ENCODE measurements at regions not wholly inside any gene's neighbourhood (a gene's known extent, or its start where the extent isn't known, plus 50 kb on each side); places are given as distances from the start of the nearest gene placed in this dataset.

- CTCF ChIA-PET (ENCODE audit: partially characterized antibody), result no interaction called here
- no peak overlapping the region for H2AFZ ChIP-seq (ENCODE audit: low read length)
- no peak overlapping the region for H2BK20ac ChIP-seq (ENCODE audit: low read length)
- POLR2A ChIA-PET (ENCODE audit: partially characterized antibody), result interaction anchor here (0.6 kb wide), 1 partner anchor 14 kb away, joined by 4 read pairs; no protein-coding TSS in a partner anchor
- H3K79me1 ChIP-seq (ENCODE audit: low read depth, low read length), result no peaks in the 10 kb centered on the region
- no peak overlapping the region for H3K18ac ChIP-seq (ENCODE audit: extremely low read depth, low read length)
- no peaks in the 10 kb centered on the region for H3K27me3 ChIP-seq (replicated peaks in 1 of 4; ENCODE audit: control insufficient read depth in 3 of 4, extremely low read depth in 1 of 4, insufficient read depth in 3 of 4, low read length in 3 of 4)
- H4K91ac ChIP-seq (replicated peaks; ENCODE audit: insufficient read length, low read length), result no peak overlapping the region
- no peak overlapping the region for H3K4me3 ChIP-seq (ENCODE audit: extremely low read depth in 1 of 4, insufficient read depth in 2 of 4, low read depth in 3 of 4, low read length in 4 of 4)
- FAIRE-seq (no peak), DNase-seq (ENCODE audit: low read depth in 1 of 2, low spot score in 2 of 2) (no peak)
- WGBS, 2 experiments (ENCODE audit: extremely low coverage in 1 of 2, insufficient coverage in 1 of 2, insufficient read length in 1 of 2, insufficient replicate concordance in 2 of 2, low coverage in 1 of 2, low lambda C conversion rate in 2 of 2, missing lambda C conversion rate in 1 of 2), result 92% methylated on average over 11 of the region's 11 CpGs; no CpG with 5 or more reads in 1 of the 2 experiments
- no peak overlapping the region for H3K23ac ChIP-seq (ENCODE audit: insufficient read length)
- H3K79me2 ChIP-seq (ENCODE audit: control insufficient read depth in 1 of 2, insufficient read depth in 2 of 2, low read length in 2 of 2), result no peaks in the 10 kb centered on the region
- TF ChIP-seq EGR1 (IDR thresholded peaks at IDR 0.05; ENCODE audit: borderline replicate concordance, low read depth, low read length) (no peak), KDM1A (IDR thresholded peaks at IDR 0.05; ENCODE audit: borderline replicate concordance, low read length) (no peak), SRF (IDR thresholded peaks at IDR 0.05; ENCODE audit: low read depth, low read length) (no peak), KDM5A (IDR thresholded peaks at IDR 0.05; ENCODE audit: low read length) (no peak), BCL11A (IDR thresholded peaks at IDR 0.05; ENCODE audit: low read depth in 2 of 2, low read length in 2 of 2) (no peak), RBBP5 (IDR thresholded peaks at IDR 0.05; ENCODE audit: borderline replicate concordance, low read depth, low read length) (no peak), POLR2A (IDR thresholded peaks at IDR 0.05; ENCODE audit: control extremely low read depth in 1 of 2, low read depth in 2 of 2, low read length in 2 of 2) (no peak), NANOG (IDR thresholded peaks at IDR 0.05; ENCODE audit: insufficient read depth, low read depth, low read length, poor library complexity, severe bottlenecking) (no peak), POLR2AphosphoS5 (IDR thresholded peaks at IDR 0.05; ENCODE audit: low read depth, low read length) (no peak), POU5F1 (IDR thresholded peaks at IDR 0.05; ENCODE audit: low read depth, low read length) (no peak), EZH2 (IDR thresholded peaks at IDR 0.05; ENCODE audit: low read depth, low read length, severe bottlenecking) (no peak), TBP (IDR thresholded peaks at IDR 0.05; ENCODE audit: low read depth, low read length) (no peak)
- no peak overlapping the region for H2BK12ac ChIP-seq (ENCODE audit: low read depth, low read length)
- H2BK120ac ChIP-seq (replicated peaks; ENCODE audit: low read depth, low read length), result no peak overlapping the region
- H3K36me3 ChIP-seq (ENCODE audit: control insufficient read depth in 2 of 4, insufficient read depth in 4 of 4, low read length in 3 of 4), result no peaks in the 10 kb centered on the region
- H2BK5ac ChIP-seq (ENCODE audit: low read depth, low read length), result no peak overlapping the region
- no peaks in the 10 kb centered on the region for H4K20me1 ChIP-seq (replicated peaks in 1 of 2; ENCODE audit: control insufficient read depth in 1 of 2, insufficient read depth in 2 of 2, low read length in 2 of 2)
- no peak overlapping the region for H4K8ac ChIP-seq (ENCODE audit: extremely low read depth, insufficient read depth, low read length)
- H3K4ac ChIP-seq (replicated peaks; ENCODE audit: insufficient read length, low read depth, low read length), result no peak overlapping the region
- H3K4me2 ChIP-seq (ENCODE audit: insufficient read depth in 1 of 2, low read depth in 2 of 2, low read length in 2 of 2), result no peak overlapping the region
- H3K23me2 ChIP-seq (ENCODE audit: low read depth, low read length), result no peaks in the 10 kb centered on the region; the same call in 1 of the 2 replicates
- no peak overlapping the region for H3K14ac ChIP-seq (ENCODE audit: insufficient read length)
- no peak overlapping the region for H2AK5ac ChIP-seq (ENCODE audit: low read depth, low read length)
- no peaks in the 10 kb centered on the region for H3K4me1 ChIP-seq (replicated peaks in 1 of 4; ENCODE audit: control insufficient read depth in 3 of 4, insufficient read depth in 4 of 4, low read length in 3 of 4)
- no peak overlapping the region for H2BK15ac ChIP-seq (ENCODE audit: low read length)
- no peak overlapping the region for H3K56ac ChIP-seq (replicated peaks; ENCODE audit: insufficient read length, low read depth, low read length)
- H3K27ac ChIP-seq (ENCODE audit: low read depth, low read length), result no peak overlapping the region; the same call in 1 of the 2 replicates
- no peak overlapping the region for H3K9ac ChIP-seq (replicated peaks in 1 of 4; ENCODE audit: extremely low read depth in 1 of 4, low read depth in 3 of 4, low read length in 3 of 4)
- H3K9me3 ChIP-seq (ENCODE audit: insufficient read depth in 2 of 2, low read depth in 1 of 2, low read length in 1 of 2), result no peaks in the 10 kb centered on the region; a peak in 1 of 4 replicates
- H4K5ac ChIP-seq (ENCODE audit: insufficient read length, low read depth, low read length), result no peak overlapping the region
Measured at GRCh38 chr12:115672506-115673080, 604.9 kb downstream of the MED13L start.

All from H1 (cell line).